ENCODE measurements at regions not wholly inside any gene's neighbourhood (a gene's known extent, or its start where the extent isn't known, plus 50 kb on each side); places are given as distances from the start of the nearest gene placed in this dataset.

DNA sequence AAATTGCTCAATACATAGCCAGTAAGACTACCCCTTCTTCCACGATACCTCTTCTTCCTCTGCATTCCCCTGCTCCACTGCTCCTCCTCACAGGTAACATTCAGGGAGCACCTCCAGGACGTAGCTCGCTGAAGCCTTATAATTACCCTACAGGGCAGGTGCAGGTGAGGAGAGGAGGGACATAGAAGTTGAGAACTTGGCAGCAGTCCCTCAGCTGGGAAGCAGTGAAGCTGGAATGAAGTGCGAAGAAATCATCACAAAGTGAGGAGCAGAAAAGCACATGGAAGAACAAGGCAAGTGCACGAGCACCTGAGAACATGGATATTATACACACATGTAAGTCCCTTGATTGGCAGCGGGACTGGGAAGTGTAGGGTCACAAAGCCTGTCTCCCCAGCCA is 118.2 kb downstream of the HSD17B3 start:
- DNase-seq (ENCODE audit: low read depth), result no peak
- TF ChIP-seq, protein P1, sequence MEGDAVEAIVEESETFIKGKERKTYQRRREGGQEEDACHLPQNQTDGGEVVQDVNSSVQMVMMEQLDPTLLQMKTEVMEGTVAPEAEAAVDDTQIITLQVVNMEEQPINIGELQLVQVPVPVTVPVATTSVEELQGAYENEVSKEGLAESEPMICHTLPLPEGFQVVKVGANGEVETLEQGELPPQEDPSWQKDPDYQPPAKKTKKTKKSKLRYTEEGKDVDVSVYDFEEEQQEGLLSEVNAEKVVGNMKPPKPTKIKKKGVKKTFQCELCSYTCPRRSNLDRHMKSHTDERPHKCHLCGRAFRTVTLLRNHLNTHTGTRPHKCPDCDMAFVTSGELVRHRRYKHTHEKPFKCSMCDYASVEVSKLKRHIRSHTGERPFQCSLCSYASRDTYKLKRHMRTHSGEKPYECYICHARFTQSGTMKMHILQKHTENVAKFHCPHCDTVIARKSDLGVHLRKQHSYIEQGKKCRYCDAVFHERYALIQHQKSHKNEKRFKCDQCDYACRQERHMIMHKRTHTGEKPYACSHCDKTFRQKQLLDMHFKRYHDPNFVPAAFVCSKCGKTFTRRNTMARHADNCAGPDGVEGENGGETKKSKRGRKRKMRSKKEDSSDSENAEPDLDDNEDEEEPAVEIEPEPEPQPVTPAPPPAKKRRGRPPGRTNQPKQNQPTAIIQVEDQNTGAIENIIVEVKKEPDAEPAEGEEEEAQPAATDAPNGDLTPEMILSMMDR (IDR thresholded peaks at IDR 0.05; ENCODE audit: insufficient read depth, low read depth, low read length, missing control alignments), result no peak
- H3K4me3 ChIP-seq (ENCODE audit: low read depth, low read length), result no peak overlapping the region

DNA sequence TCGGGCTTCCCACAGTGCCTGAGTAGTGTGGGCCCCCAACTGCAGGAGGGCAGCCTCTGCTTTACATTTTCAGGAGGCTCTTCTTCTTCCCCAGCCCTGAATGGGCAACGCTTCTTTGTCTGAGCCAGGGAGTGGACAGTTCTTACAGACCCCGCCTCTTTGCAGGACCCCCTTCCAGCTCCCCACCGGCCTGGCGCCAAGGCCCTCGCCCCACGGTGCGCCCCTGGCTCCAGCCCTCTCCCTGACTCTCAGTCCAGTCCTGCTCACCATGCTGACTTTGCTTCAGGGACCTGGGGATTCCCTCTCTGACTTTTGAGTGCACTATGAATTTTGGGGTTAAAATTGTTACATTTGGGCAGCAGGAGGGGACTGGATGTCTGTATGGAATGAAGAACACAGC is 123.8 kb downstream of the HSD17B3 start:
- no peak overlapping the region for H3K4me3 ChIP-seq (ENCODE audit: low read depth, low read length)
- TF ChIP-seq, protein P1 (IDR thresholded peaks at IDR 0.05; ENCODE audit: insufficient read depth, low read depth, low read length, missing control alignments), result no peak
- DNase-seq (ENCODE audit: low read depth), result no peak

DNA sequence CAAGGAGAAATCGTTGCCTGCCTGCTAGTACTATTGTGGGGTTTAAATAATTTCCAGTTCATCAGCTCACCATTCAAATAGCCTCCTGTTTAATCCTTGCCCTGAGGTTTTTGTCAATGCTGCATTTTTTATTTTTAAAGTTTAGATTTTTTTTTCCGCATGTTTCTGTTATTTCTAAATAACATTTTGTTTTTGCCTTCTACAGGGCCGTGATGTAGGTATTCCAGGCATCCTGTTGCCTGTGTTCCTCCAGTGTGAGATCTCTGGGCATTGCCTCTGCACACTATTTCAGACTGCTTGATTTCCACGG is 124.3 kb downstream of the HSD17B3 start:
- TF ChIP-seq, protein P1 (IDR thresholded peaks at IDR 0.05; ENCODE audit: insufficient read depth, low read depth, low read length, missing control alignments), result no peak
- no peak for DNase-seq (ENCODE audit: low read depth)
- no peak overlapping the region for H3K4me3 ChIP-seq (ENCODE audit: low read depth, low read length)

DNA sequence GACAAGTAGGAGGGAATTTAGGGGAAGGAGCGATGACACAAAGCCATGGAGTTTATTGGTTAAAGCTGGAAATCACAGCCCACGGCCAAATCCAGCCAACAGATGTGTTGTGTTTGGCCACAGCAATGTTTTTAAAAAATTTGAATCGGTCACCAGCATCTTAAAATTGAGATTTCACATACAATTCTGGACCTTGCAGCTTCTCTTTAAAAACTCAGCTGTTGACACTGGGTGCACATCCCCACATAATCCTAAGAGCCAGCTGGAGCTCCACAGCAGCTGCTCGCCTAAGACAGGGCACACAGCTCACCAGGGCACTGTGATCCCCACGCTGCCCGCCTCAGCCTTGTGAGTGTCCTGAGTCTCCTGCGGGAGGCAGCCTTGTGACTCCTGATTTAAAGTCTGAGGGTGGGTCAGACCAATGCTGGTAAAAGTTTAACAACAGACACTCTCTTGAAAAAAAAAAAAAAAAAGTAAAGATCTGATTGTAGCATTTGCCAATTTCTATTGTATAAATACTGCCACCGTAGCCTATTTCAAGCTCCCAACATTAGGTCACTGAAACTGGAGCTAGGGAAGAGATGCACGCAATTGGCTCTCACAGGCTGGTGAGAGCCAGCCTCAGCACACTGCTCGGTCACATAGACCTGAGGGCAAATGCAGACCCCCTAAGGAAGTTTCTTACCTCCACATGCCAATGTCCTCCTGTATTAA is 124.8 kb downstream of the HSD17B3 start:
- TF ChIP-seq, protein P1 (IDR thresholded peaks at IDR 0.05; ENCODE audit: insufficient read depth, low read depth, low read length, missing control alignments), result no peak
- no peak for DNase-seq (ENCODE audit: low read depth)
- no peak overlapping the region for H3K4me3 ChIP-seq (ENCODE audit: low read depth, low read length)

DNA sequence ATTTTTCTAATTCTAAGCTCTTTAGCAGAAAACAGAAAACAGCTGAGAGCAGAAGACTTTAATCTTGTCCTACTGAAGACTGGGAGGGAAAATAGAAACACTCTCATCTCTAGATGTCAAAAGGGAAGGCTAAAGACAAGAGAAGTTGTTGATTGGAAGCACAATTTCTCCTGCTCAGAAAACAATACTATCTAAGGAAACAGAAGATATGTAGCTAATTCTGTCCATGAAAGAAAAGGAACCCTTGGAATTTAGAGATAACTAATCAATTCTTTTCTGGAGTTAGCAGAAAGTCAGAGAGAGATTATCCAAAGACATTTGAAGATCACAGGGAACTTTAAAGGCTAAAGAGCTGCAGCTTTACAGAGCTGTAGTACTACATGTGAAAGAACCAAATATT is 126.2 kb downstream of the HSD17B3 start:
- TF ChIP-seq, protein P1 (IDR thresholded peaks at IDR 0.05; ENCODE audit: insufficient read depth, low read depth, low read length, missing control alignments), result no peak
- no peak overlapping the region for H3K4me3 ChIP-seq (ENCODE audit: low read depth, low read length)
- no peak for DNase-seq (ENCODE audit: low read depth)

DNA sequence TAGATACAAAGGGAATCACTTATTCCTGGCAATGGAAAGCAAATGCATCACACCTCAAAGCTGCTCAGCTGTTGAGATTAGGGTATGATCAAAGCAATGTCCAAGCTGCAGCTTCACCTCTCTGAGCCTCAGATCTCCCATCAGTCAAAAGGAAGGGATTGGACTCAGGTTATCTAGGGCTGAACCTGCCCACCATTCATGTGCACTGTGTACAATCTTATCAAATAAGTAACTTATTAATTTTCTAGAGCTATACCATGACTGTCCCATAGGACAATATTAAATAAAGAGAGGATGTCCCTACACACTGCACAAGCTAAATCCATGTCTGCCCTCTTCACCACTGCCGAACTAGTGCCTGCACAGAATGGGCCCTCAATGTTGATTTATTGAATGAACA is 127.0 kb downstream of the HSD17B3 start:
- no peak overlapping the region for H3K4me3 ChIP-seq (ENCODE audit: low read depth, low read length)
- DNase-seq (ENCODE audit: low read depth), result no peak
- TF ChIP-seq, protein P1 (IDR thresholded peaks at IDR 0.05; ENCODE audit: insufficient read depth, low read depth, low read length, missing control alignments), result no peak

DNA sequence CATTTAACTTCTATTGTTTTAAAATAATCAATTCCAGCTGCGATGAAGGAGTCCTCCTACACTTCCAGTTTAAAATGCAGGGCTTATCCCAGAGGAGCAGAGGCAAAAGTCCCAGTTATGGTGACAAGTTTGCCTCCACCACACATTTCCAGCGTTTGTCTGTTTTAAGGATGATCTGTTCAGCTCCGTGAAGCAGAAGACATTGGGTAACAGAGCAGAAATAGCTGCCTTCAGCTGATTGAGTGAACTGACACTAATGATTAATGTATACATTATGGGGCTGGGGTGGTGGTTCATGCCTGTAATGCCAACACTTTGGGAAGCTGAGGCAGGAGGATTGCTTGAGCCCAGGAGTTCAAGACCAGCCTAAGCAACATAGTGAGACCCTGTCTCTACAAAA is 127.6 kb downstream of the HSD17B3 start:
- TF ChIP-seq, protein P1 (IDR thresholded peaks at IDR 0.05; ENCODE audit: insufficient read depth, low read depth, low read length, missing control alignments), result no peak
- DNase-seq (ENCODE audit: low read depth), result no peak
- no peak overlapping the region for H3K4me3 ChIP-seq (ENCODE audit: low read depth, low read length)
